22Rv1 (cell line): ENCODE measurements at regions not wholly inside any gene's neighbourhood (a gene's known extent, or its start where the extent isn't known, plus 50 kb on each side); places are given as distances from the start of the nearest gene placed in this dataset.

Experiments used
- H3K27ac ChIP-seq: fragments of 450-650 bp; 2 replicates; pipeline ENCODE4 v1.5.1; 2017
- CTCF ChIP-seq: fragments of 450-650 bp; IDR thresholded peaks from 2 replicates; pipeline ENCODE4 v1.5.1; 2017; ENCODE audit warnings: mild to moderate bottlenecking
- ZFX ChIP-seq: fragments of 450-650 bp; IDR thresholded peaks from 2 replicates; pipeline ENCODE4 v1.6.1; 2017; ENCODE audit warnings: antibody characterized with exemption, borderline replicate concordance

- no peak for TF ChIP-seq CTCF
- TF ChIP-seq ZFX = no peak
- H3K27ac ChIP-seq = no peak overlapping the region
These were observed 147.0 kb upstream of the NR3C2 start for GRCh38 chr4:148589182-148589581.

- TF ChIP-seq ZFX (no peak), CTCF (no peak)
- no peak overlapping the region for H3K27ac ChIP-seq
These were observed 133.4 kb upstream of the NR3C2 start for GRCh38 chr4:148575577-148575976.

GRCh38 chr4:148574911-148575310, 132.7 kb upstream of the NR3C2 start:
- no peak overlapping the region for H3K27ac ChIP-seq
- TF ChIP-seq CTCF (no peak), ZFX (no peak)

- TF ChIP-seq ZFX = no peak
- TF ChIP-seq CTCF = no peak
- no peak overlapping the region for H3K27ac ChIP-seq
These were observed 132.3 kb upstream of the NR3C2 start for GRCh38 chr4:148574502-148574901.

GRCh38 chr4:148574066-148574465, 131.9 kb upstream of the NR3C2 start:
- TF ChIP-seq CTCF (no peak), ZFX (no peak)
- H3K27ac ChIP-seq = no peak overlapping the region

- TF ChIP-seq CTCF (no peak), ZFX (no peak)
- H3K27ac ChIP-seq = no peak overlapping the region
These were observed 131.1 kb upstream of the NR3C2 start for GRCh38 chr4:148573296-148573695.

- TF ChIP-seq ZFX = no peak
- no peak for TF ChIP-seq CTCF
These were observed 123.6 kb upstream of the NR3C2 start for GRCh38 chr4:148565801-148566200.

More at GRCh38 chr4:148565801-148566200, 123.6 kb upstream of the NR3C2 start:
- no peak overlapping the region for H3K27ac ChIP-seq
